OCI-LY3 (cell line): ENCODE measurements at regions not wholly inside any gene's neighbourhood (a gene's known extent, or its start where the extent isn't known, plus 50 kb on each side); places are given as distances from the start of the nearest gene placed in this dataset.

Experiments used
- H2AFZ ChIP-seq: fragments of 200-600, 300-600 bp; shearing (Covaris generic); 2 replicates; pipeline ENCODE4 v1.6.0; 2014; ENCODE audit warnings: antibody characterized with exemption, low read depth, low read length
- H3K27ac ChIP-seq: fragments of 200-600, 300-600 bp; sonication (generic); 2 replicates; pipeline ENCODE4 v1.5.1; 2014; ENCODE audit warnings: mild to moderate bottlenecking, low read length, moderate library complexity, mixed read lengths
- H3K27me3 ChIP-seq: fragments of 200-600, 300-600 bp; sonication (generic); 2 replicates; pipeline ENCODE4 v1.6.1; 2014; ENCODE audit warnings: low read depth, low read length, mixed read lengths
- H3K36me3 ChIP-seq: fragments of 200-600, 300-600 bp; sonication (generic); replicated peaks from 2 replicates; pipeline ENCODE3; 2014; ENCODE audit warnings: low read depth, low read length, mixed read lengths
- H3K4me1 ChIP-seq: fragments of 300-600, 200-600 bp; sonication (generic); 2 replicates; pipeline ENCODE4 v1.6.1; 2014; ENCODE audit warnings: low read length, mixed read lengths
- H3K4me2 ChIP-seq: fragments of 200-600, 300-600 bp; sonication (generic); 2 replicates; pipeline ENCODE4 v1.6.1; 2014; ENCODE audit warnings: low read length, mixed read lengths
- H3K4me3 ChIP-seq: fragments of 300-600, 200-600 bp; sonication (generic); 2 replicates; pipeline ENCODE4 v1.5.1; 2014; ENCODE audit warnings: antibody characterized with exemption, mild to moderate bottlenecking, low read length, moderate library complexity
- H3K79me2 ChIP-seq: fragments of 300-600, 200-600 bp; shearing (Covaris generic); 2 replicates; pipeline ENCODE4 v1.6.1; 2014; ENCODE audit warnings: mild to moderate bottlenecking, low read length, mixed read lengths
- H3K9ac ChIP-seq: fragments of 300-600, 200-600 bp; shearing (Covaris generic); 2 replicates; pipeline ENCODE4 v1.6.0; 2014; ENCODE audit warnings: mild to moderate bottlenecking, low read length, moderate library complexity
- H3K9me3 ChIP-seq: fragments of 200-600, 300-600 bp; shearing (Covaris generic); 2 replicates; pipeline ENCODE4 v1.6.1; 2014; ENCODE audit warnings: low read length, mixed read lengths; ENCODE audit not compliant: insufficient read depth
- H4K20me1 ChIP-seq: fragments of 200-600, 300-600 bp; sonication (generic); 2 replicates; pipeline ENCODE4 v1.6.1; 2016; ENCODE audit warnings: low read length, mixed read lengths; ENCODE audit not compliant: insufficient read depth
- EZH2phosphoT487 ChIP-seq: fragments of 200-600 bp; shearing (Covaris generic); IDR thresholded peaks from 2 replicates; pipeline ENCODE4 v1.6.1; 2018; ENCODE audit warnings: antibody characterized with exemption, mixed run types, low read depth
- TF ChIP-seq, protein P1 (sequence below): fragments of 200-600, 300-600 bp; sonication (generic); IDR thresholded peaks from 2 replicates; pipeline ENCODE4 v1.5.1; 2014; ENCODE audit warnings: antibody characterized with exemption, low read length, low read depth

DNA sequence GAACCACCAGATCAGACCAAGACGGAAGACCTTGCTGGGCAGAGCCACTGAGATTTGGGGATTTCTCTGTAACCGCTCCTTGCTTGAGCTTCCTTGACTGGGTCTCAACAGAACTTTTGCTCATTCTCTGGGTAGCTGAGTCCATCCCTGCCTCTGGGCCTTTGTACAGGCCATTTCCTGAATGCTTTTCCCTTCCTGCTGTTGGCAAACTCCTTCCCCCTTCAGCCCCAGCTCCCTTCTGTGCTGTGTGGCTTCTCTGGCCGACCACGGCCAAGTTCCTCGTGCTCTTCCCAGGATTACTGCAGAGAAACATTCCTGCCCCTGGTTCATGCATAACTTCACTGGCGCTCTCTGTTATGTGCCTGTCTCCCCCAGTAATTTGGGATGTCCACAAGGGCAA, 150.5 kb upstream of the GPR26 start:
- Histone ChIP-seq H3K36me3 (no peaks in the 10 kb centered on the region), H3K27ac (no peak overlapping the region), H3K9me3 (no peaks in the 10 kb centered on the region), H3K79me2 (no peaks in the 10 kb centered on the region), H3K4me2 (no peak overlapping the region), H3K4me1 (no peaks in the 10 kb centered on the region), H4K20me1 (no peaks in the 10 kb centered on the region), H3K4me3 (no peak overlapping the region), H3K27me3 (no peaks in the 10 kb centered on the region), H2AFZ (no peak overlapping the region), H3K9ac (no peak overlapping the region)
- TF ChIP-seq EZH2phosphoT487: no peak
- TF ChIP-seq, protein P1, sequence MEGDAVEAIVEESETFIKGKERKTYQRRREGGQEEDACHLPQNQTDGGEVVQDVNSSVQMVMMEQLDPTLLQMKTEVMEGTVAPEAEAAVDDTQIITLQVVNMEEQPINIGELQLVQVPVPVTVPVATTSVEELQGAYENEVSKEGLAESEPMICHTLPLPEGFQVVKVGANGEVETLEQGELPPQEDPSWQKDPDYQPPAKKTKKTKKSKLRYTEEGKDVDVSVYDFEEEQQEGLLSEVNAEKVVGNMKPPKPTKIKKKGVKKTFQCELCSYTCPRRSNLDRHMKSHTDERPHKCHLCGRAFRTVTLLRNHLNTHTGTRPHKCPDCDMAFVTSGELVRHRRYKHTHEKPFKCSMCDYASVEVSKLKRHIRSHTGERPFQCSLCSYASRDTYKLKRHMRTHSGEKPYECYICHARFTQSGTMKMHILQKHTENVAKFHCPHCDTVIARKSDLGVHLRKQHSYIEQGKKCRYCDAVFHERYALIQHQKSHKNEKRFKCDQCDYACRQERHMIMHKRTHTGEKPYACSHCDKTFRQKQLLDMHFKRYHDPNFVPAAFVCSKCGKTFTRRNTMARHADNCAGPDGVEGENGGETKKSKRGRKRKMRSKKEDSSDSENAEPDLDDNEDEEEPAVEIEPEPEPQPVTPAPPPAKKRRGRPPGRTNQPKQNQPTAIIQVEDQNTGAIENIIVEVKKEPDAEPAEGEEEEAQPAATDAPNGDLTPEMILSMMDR: no peak

DNA sequence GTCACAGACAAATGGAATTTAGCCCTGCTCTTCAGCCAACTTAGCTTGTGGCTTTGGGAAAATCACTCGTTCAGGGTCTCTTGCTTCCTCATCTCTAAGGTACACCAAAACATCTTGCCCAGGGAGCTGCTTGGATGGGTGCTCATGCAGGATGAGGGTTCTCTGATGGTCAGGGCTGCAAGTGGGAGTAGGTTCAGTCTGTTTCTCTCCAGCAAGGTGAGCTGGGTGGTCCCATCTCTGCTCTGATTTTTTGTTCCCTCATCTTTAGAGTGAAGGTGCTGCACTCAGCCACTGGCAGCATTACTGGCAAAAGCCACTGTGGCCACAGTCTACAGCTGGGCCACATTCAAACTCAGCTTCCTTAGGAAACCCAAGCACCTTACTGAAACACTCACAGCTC, 149.9 kb upstream of the GPR26 start:
- H3K9me3 ChIP-seq: no peaks in the 10 kb centered on the region

DNA sequence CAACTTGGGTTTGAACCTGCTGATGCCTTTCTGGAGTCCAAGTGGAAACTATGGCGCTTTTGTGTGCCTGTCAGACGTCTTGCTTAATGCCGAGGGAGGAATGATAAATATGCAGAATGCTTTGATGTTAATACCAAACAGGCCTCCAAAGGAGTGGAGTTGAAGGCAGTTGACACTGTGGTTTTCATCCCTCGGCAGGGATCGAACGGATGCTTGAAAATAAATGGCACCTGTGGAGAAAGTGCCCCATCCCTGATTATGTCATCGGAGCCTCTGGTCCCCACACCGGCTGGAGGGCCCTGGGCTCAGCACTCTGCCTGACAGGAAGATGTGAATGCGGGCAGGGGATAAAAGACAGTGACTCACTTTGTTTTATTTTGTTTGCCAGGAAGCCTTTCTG, 148.7 kb upstream of the GPR26 start:
- H3K27me3 ChIP-seq: no peaks in the 10 kb centered on the region
- peaks cover 5% of the 10 kb centered on the region for H3K4me1 ChIP-seq

More for the DNA sequence above, 149.9 kb upstream of the GPR26 start:
- no peaks in the 10 kb centered on the region for H3K36me3 ChIP-seq
- no peak overlapping the region for H2AFZ ChIP-seq
- H4K20me1 ChIP-seq: no peaks in the 10 kb centered on the region
- TF ChIP-seq, protein P1: no peak
- no peak for TF ChIP-seq EZH2phosphoT487
- no peak overlapping the region for H3K4me2 ChIP-seq
- H3K27me3 ChIP-seq: no peaks in the 10 kb centered on the region
- no peak overlapping the region for H3K9ac ChIP-seq
- H3K79me2 ChIP-seq: no peaks in the 10 kb centered on the region
- no peak overlapping the region for H3K4me3 ChIP-seq
- no peaks in the 10 kb centered on the region for H3K4me1 ChIP-seq
- no peak overlapping the region for H3K27ac ChIP-seq

DNA sequence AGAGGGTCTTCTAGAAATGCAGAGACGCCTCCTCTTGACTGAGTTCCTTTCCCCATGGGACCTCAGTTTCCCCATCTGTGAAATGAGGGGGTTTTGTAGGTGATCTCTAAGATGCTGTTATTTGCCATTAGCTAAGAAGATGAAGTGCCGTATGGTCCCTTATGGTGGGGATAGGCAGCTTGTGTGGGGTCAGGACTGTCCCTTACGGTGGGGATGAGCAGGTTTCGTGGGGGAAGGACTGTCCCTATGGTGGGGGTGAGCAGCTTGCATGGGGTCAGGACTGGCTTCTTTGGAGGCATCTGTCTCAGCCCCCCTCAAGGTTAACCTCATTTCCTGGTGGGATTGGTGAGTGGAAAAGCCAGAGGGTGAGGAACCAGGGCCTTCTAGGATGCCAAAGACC, 148.3 kb upstream of the GPR26 start:
- Histone ChIP-seq H3K27me3 (no peaks in the 10 kb centered on the region), H3K27ac (no peak overlapping the region), H2AFZ (no peak overlapping the region), H3K9ac (no peak overlapping the region), H3K79me2 (no peaks in the 10 kb centered on the region), H3K4me1 (peaks cover 9% of the 10 kb centered on the region), H3K36me3 (no peaks in the 10 kb centered on the region), H3K4me3 (no peak overlapping the region), H3K9me3 (no peaks in the 10 kb centered on the region), H4K20me1 (no peaks in the 10 kb centered on the region), H3K4me2 (no peak overlapping the region)
- TF ChIP-seq, protein P1: no peak

More for the DNA sequence above, 148.7 kb upstream of the GPR26 start:
- no peak for TF ChIP-seq EZH2phosphoT487
- TF ChIP-seq, protein P1: no peak
- Histone ChIP-seq H3K4me2 (no peak overlapping the region), H3K79me2 (no peaks in the 10 kb centered on the region), H3K36me3 (no peaks in the 10 kb centered on the region), H3K9ac (no peak overlapping the region), H3K4me3 (no peak overlapping the region), H3K27ac (no peak overlapping the region), H3K9me3 (no peaks in the 10 kb centered on the region), H2AFZ (no peak overlapping the region), H4K20me1 (no peaks in the 10 kb centered on the region)
